NCI-H2107 treated with DMSO at 0.1 percent for 48 hours (cell line): ENCODE measurements at regions not wholly inside any gene's neighbourhood (a gene's known extent, or its start where the extent isn't known, plus 50 kb on each side); places are given as distances from the start of the nearest gene placed in this dataset.
"Not testable (repeated sequence)": the region's sequence is repeated elsewhere in the genome, so short reads cannot be mapped to it uniquely, and the experiment has no call there.

Source experiments
- DNase-seq: peaks from one replicate; lab custom pipeline; 2025; ENCODE audit not compliant: unreplicated experiment; lab: John Stamatoyannopoulos, UW

DNA sequence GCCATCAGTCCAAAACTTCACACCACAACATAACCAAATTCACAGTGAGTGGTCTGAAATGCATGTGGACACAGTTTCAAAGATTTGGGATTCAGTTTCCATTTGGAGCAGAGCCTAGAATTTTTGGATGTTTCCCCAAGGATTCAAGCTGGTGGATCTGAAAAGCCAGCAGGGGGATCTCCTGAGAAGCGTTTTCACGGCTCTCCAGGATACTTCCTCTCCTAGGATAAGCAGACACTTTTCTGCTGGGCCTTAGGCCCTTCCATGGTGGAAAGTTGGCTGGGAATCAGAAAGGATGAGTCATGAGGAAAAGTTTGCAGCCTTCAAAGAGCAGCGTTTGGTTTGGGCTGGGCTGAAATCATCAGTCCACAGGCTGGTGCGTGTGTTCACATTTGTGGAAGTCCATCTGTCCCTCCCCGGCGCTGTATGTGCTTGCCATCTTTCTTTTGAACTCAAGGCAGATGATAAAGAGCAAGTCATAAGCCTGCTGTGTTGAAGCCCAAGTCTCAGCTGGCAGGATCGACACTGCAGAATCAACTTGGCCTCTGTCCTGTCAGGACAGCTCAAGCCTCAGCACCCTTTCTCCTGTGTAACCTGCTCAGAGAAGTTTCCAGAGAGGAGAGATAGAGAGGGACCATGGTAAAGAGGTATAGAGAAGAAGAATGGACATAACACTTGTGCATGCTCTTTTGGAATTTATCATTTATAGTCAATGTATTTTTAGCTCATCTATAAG is 152.6 kb upstream of the MSX2 start:
- no peak for DNase-seq

DNA sequence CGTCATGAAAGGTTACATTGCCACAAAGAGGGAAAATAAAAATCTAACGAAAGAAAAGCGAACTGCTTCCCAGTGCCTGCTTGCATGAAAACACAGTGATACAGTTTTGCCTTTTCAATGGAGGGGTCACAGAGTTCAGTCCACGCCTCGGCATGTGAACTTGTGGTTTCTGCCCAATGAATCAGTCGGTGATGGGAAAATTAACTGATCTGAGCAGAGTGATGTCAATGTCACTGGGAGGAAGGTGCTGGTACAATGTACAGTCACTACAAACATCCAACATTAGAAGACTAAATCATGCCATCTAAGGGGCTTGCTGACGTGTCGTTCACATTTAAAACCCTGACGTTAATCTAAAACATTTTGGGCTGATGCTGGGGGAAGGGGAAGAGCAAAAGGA is 151.8 kb upstream of the MSX2 start:
- no peak for DNase-seq

DNA sequence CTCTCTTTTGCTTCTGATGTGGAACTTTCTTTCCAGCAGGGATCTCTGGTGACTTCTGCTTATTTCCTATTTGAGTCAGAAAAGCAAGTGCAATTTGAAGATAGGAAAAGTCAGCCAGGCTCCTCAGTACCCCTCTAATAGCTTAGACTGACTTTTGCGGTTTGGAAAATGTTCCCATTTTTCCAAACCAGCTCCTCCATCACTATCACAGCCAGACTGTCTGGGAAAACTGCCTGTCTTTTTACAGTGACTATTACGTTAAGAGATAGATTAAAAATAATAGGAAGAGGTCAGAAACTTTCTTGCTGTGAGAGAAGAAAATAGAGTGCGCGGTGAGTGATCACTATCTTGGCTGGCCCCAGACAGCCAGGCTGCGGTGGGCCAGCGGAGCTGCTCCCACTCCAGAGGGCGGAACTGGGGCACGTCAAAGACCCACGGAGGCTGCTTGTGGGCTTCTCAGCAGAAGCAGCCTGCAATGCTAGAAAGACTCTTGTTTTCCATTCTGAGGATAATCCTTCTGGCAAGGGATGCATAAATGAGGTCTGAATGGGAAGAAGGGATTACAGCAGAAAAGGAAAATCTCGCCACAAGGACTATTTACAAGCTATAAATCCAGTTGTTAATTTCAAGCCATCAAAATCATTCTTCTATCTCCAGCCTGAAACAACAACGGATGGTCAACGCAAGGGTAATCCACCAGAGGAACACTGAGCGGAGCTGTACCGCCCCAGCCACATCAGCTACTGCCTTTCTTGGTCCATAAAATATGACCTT is 151.0 kb upstream of the MSX2 start:
- DNase-seq: no peak

DNA sequence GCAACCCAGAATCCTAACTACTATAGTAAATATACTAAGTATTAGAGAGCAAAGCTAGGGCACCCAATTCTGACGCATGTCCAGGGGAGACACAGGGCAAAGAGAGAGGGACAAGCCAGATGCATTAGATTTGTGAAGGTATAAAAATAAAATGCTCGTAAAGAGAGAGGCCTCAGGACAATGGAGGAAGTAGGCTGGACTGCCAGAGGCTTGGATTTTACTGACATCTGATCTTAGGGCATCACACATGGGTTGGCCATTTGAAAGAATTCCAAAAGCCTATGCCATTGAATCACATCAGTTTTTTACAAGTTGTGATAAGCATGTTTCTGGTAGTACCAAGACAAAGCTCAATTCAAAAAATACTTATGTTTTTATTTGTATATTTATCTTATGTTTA is 149.3 kb upstream of the MSX2 start:
- no peak for DNase-seq

DNA sequence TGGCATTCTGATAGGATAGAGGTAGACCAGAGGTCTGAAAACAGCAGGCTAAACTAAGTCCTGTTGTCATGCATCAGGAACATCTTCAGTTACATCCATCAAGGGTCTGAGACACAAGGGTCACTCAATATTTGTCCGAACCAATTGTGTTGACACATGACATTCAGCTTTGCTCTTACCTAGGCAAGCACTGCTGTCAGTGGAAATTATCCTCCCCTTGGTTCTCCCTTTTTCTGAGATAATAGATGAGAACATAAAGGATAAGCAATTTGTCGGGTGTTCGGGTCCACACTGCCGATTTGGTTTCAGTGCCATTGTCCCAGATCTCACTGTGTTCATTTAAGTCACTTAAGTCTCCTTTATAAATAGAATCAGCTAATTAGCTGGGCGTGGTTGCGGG is 148.3 kb upstream of the MSX2 start:
- no peak for DNase-seq

DNA sequence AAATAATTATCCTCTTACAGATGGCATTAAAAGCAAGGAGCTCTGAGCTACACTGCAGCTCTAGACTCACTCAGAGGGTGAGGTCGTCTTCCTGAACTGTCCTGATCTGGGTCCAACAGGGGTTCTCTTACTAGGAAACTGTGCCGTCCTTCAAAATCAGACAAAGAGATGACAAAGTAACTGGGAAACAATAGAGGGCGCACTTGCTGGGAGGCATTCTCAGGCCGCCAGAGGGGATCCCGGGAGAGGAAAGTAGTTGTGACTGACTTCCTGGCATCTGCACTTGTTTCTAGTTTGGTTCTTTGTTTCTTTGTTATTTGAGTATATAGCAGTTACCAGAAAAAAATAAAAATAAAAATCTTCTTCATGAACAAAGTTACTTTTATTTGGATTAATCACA is 142.9 kb upstream of the MSX2 start:
- DNase-seq: no peak

DNA sequence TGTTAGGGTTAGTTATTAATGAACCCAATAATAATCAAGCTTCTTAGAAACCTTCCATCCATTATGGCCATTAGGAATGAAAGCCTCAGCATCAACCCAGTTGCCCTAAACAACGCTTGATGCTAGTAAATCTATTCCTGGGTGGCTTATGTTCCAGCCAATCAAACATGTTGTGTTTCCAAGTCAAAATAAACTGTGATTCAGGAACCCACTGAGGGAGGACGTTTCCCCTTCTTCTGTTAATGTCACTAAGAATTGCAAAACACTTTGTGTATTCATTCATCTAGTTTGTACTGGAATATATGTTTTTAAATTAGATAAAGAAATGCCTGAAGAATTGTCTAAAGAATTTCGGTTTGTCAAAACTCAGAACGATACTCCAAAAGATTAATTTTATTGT is 142.5 kb upstream of the MSX2 start:
- no peak for DNase-seq

DNA sequence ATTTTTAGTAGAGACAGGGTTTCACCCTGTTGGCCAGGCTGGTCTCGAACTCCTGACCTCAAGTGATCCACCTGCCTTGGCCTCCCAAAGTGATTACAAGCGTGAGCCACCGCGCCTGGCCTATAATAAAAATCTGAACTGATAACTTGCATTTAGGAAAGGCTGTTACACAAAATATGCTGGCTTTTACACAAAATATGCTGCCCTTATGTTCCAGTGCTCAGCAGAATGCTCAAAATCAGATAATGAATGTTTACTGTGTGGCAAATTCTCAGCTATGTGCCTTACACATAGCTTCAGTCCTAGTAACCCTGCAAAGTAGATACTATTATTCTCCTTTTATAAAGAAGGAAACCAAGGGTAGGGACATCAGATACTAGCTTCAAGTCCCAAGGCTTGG is 141.3 kb upstream of the MSX2 start:
- no peak for DNase-seq

DNA sequence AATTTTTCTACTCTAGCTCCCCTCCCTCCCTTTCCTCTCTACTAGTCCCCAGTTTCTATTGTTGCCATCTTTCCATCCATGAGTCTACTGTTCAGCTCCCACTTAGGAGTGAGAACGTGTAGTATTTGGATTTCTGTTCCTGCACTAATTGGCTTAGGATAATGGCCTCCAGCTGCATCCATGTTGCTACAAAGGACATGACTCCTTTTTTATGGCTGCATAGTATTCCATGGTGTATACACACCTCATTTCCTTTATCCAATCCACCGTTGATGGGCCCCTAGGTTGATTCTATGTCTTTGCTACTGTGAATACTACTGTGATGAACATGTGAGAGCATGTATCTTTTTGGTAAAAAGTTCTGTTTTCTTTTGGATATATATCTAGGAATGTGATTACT is 138.9 kb upstream of the MSX2 start:
- DNase-seq: no peak

DNA sequence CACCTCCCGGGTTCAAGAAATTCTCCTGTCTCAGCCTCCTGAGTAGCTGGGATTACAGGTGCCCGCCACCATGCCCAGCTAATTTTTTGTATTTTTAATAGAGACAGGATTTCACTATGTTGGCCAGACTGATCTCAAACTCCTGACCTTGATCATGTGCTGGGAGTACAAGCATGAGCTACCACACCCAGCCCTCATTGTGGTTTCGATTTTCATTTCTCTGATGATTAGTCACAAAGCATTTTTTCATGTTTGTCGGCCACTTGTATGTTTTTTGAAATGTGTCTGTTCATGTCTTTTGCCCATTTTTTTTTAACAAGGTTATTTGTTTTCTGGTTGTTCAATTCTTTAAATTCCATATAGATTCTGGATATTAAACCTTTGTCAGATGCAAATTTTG is 138.2 kb upstream of the MSX2 start:
- DNase-seq: not testable (repeated sequence)

DNA sequence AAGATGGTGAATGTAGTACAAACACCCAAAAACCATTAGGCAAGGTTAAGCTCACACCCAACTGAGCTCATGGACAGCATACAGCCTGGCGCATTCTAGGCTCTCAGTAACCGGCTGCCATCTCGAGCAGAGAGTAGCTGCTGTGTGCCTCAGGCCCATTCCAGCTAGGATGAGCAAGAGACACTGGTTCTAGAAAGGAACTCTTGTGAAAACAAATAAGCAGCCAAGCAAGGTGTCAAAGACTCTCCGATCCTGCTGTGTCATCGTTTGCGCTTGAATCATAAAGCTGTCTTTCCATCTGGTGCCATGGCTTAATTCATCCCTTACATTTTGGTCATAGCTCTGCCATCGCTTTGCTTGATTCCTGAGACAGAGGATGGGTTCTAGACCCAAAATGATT is 135.4 kb upstream of the MSX2 start:
- no peak for DNase-seq

DNA sequence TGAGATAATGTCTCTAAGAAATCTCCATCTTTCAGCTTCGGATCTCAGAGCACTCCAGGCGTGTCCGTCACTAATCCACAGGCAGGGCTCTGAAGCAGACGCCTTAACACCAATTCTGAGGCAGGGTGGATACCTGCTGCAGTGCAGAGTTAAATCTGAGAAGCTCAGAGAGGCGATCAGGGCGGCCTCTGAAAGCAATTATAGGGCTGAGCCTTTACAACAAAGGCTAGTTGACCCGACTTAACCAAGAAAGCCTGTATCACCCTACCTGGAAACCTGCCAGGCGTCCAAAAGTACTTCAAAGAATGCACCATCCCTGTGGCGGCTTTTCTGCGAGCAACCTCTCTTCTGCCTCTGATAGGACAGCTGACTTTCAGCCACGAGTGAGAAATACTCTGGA is 134.8 kb upstream of the MSX2 start:
- DNase-seq: no peak

DNA sequence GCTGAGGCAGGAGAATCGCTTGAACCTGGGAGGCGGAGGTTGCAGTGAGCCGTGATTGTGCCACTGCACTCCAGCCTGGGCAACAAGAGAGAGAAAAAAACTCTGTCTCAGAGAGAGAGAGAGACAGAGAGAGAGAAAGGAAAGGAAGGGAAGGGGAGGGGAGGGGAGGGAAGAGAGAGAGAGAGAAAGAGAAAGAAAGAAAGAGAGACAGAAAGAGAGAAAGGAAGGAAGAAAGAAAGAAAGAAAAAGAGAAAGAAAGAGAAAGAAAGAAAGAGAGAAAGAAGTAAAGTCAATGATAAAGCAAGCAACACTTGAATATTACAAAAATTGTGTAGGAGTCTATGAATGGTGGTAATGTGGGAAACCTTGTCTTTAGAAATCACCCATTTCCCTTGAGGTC is 133.6 kb upstream of the MSX2 start:
- no peak for DNase-seq

DNA sequence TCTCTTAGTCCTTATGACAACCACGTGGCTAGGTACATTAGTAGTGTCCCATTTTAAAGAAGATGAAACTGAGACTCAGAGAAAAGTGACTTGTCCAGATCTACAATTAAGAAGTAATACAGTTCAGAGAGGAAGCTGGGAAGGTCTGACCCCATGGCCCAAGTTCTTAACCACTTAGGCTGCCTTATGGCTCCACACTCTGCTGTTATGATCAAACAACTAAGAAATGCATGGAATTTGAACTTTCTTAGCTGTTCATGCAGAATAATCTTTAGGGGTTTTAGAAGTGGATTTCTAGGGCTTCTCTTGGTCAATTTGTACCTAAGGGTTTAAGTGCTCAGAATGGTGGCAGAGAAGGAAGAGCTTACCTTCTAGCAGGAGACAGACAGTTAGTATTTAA is 128.0 kb upstream of the MSX2 start:
- DNase-seq: no peak

DNA sequence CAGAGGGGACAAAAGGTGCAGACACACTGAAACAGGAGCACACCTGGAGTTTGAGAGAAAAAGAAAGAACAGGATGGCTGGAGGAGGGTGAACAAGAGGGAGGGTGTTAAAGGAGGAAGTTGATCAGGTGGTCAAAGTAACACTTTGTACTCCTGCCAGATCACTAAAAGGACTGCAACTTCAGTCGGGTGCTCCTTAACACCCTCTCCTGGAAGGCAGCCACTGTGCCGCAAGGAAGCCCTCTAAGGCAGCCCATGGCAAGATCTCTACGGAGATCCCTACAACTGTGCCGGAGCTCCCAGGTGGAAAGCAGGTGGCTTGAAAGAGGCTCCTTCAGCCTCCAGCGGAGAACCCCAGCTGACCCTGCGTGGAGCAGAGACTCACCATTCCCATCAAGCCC is 124.4 kb upstream of the MSX2 start:
- no peak for DNase-seq

DNA sequence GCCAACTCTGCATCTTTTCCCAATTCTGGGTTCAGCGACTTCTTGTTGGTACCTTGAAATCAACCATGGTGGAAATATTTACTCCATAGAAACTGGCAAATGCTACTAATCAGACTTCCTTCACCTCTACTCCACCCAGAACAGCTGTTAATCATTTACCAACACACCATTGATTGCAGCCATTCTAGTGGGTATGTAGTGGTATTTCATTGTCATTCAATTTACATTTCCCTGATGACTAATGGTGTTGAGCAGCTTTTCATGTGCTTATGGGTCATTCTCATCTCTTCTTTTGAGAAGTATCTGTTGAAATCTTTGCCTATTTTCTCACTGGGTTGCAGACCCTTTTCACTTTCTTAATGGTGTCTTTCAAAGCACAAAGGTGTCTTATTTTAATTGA is 122.4 kb upstream of the MSX2 start:
- DNase-seq: no peak

DNA sequence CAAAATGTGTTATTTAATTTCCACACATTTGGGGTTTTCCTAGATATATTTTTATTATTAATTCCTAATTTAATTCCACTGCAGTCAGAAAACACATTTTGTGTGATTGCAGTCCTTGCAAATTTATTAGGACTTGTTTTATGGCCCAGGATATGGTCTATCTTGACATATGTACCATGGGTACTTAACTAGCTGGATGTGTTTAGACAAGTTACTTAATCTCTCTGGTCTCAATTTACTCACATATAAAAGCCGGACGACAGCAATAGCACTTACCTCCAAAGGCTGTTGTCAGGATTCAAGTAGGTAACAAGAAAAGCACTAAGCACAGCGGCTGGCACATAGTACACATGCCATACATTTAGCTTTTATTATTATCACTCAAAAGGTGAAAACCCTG is 118.2 kb upstream of the MSX2 start:
- DNase-seq: no peak

DNA sequence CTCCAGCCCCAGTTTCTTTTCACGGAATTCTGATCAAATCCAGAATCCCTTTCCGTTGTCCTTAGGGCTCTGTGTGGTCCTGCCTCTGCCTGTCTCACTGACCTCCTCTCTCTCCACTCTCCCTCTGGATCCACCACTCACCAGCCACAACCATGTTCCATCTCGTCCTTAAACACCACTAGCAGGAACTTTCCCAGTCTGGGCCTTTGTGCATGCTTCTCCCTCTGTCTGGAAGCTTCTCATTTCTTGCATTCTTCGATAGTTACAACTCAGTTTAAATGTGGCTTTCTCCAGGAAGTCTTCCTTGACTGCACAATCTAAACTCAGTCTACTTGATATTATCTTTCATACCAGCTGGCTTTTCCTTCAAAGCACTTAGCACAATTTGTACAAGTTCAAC is 117.7 kb upstream of the MSX2 start:
- no peak for DNase-seq

DNA sequence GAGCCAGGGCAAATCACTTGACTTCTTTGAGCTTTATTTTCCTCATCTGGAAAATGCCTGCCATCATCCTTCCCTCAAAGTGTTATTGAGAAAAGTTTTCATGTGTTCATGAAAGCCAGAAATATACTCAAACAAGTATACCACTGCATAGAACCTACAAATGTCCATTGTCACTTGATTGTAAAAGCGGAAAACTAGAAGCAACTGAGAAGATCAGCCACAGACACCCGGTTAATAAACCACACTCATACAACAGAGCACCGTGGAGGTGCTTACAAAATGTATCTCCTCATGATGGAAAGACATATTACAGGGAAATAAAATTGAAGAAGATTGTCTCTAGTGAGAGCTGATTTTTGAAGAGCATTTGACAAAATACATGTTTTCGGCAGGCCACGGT is 117.2 kb upstream of the MSX2 start:
- no peak for DNase-seq

DNA sequence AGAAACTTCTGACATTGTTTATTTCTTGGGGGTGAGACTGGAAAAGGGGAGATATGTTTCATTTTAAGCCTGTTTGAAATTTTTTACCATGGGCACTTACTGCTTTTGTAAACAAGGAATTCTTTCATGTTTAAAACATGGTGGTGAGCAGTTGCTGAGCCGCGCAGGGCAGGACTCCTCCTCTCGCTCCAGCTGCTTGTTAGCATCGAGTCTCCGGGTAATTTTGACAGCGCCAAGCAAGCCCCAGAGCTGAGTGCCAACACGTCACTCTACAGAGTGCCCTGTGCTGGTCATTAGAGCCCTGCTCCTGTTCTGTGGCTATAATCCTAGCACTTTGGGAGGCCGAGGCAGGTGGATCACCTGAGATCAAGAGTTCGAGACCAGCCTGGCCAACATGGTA is 116.5 kb upstream of the MSX2 start:
- DNase-seq: no peak

DNA sequence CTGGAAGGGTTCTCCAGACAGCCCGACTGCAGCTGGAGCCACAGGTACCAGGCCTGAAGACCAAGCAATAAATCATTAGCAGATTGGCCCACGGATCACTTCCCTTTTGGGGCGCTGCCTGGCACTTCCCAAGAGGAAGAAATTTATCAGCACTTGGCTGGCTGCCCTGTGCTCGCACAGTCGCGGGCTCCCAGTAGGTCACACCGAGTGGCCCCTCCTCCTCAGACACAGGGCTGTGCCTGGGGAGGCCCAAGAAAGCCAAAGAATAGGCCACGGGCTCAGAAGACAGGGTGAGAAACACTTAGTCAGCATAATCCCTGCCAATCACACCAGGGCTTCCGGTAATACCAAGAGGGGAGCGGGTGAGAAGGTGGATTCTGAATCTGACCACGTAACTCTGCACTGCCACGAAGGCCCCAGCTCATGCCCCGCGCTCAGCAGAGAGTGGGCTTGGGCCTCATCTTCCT is 115.7 kb upstream of the MSX2 start:
- no peak for DNase-seq

DNA sequence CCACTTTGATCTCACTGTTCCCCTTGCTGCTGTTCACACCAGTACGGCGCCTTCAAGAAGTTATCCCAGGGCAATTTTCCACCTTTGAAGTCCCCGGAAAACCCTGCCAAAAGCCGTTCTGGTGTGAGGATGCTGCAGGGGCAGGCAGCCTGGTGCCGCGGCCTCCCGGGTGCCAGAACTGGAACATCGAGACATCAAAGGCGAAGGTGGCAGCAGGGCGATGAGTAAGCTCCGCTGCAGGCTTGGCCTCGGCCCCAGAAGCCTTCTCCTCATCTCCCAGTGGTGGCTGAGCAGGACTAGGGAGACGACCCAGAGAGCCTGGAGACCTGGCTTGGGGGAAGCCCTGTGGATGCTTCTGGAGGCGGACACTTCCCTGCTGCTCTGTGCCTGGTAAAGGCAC is 115.3 kb upstream of the MSX2 start:
- no peak for DNase-seq

DNA sequence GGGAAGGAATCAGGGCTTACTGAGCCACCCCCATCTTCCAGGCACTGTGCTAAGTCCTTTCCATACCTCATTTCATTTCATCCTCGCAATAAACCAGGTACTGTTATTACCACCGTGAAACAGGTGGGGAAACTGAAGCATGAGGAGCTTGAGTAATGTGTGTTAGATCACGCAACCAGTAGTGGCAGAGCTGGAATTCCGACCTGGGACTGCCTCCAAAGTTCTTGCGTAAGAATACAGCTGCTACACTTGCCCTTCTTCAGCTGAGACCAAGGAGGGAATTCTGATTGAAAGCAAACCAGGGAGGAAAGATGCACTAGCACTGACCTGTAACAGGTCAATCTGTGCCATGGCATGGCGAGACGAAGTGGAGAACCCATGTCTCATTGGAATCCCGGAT is 113.4 kb upstream of the MSX2 start:
- DNase-seq: no peak
